GM21360 (cell line): ENCODE measurements at regions not wholly inside any gene's neighbourhood (a gene's known extent, or its start where the extent isn't known, plus 50 kb on each side); places are given as distances from the start of the nearest gene placed in this dataset.

Experiments
- ATAC-seq: cut with Tn5 transposase; IDR thresholded peaks from one replicate; pipeline ENCODE4 v1.9.1; 2021; ENCODE audit warnings: mild to moderate bottlenecking, moderate library complexity; ENCODE audit not compliant: unreplicated experiment

DNA sequence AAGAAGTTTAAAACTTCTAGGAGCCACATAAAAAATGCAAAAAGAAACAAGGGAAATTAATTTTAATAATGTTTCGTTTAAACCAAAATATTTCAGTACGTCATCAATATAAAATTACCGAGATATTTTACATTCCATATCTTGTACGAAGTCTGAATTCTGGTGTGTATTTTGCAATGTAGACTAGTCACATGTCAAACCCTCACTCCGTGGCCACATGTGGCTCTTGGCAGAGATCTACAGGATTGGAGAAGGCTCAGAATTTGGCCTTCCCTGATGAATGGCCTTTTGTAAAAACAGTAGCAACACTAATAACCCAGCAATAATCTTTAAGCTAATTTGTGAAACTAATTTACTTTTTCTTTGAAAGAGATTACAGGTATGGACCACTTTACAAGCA lies 217.1 kb downstream of the PRL start:
- no peak for ATAC-seq

DNA sequence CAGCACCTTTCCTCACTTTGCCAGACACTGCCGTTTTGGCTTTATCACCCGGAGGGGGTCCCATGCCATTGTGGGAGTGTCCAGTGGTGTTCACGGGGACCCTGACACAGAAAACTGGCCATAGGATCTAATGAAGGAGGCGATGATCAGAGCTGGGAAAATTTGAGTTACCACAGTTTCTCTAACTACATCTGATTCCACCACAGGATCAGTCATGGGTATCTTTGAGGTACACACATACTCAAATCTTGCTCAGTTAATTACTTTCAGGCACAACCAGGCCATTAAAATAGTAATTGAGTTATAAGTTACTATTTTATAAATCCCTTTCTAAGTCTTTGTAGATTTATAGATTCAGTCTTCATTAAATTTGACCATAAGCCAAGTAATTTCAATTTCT lies 215.1 kb downstream of the PRL start:
- no peak for ATAC-seq

DNA sequence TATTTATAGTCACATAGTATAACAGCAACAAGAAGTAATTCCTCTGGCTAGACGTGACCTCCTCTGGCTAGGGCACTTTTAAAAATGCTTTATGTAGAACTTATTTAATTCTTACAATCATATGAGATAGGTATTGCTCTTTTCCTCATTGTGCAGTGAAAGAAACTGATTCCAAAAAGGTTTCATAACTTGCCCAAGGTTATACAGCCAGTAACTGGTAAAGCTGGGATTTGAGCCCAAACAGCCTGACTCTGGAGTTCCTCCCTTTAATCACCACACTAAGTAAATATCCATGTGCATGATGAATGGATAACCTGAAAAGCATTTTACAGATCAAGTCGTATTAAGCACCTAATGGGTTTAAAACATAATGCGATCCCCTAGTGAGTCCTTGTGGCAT lies 214.6 kb downstream of the PRL start:
- ATAC-seq, result no peak

DNA sequence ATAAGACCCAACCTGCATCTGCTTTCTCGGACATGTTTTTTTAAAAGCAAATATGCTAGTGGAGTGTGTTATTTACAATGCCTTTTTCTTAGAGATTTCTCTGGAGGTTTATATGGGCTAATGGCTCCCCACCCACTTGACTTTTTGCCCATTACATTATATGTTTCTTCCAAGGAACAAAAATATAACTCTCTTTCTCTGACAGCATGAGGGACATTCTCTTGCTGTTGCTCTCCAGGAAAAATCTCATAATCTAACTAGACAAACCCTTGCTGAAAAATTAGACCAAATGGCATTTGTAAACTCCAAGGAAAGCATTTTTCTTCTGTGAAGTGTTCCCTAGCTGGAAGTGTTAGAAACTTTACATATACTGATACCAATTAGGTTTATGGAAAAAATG lies 213.7 kb downstream of the PRL start:
- ATAC-seq, result no peak

DNA sequence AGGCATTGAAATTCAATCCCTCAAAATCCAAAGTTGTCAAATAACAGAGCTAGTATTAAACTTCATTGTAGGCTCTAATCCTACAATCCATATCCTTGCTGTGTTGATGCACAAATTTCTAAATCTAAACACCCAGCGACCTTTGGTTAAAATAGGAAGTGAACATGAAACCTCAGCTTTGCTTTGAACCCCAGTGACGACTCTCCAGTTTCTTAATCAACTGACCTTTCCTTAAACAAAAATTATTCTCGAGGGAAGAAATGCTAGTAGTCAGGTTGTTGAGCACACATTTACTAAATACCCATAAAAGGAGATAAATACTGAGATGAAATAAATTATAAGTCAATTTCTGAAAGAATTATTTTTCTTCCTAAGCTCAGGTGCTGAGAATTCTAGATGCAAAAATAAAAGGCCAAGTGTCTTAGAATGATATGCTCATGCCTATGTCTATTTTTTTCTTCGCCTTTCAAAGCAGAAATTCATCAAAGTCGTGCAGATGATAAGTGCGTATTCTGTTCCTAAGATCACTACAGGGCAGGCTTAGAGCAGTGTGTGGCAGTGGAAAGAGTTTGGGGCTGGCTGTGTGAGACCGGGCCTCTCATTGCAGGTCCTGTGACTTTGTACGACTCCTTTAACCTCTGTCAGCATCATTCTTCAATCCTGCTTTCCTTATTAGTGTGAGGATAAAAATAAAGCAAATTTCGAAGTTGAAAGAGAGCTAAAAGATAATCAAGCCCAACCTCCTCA lies 208.7 kb downstream of the PRL start:
- no peak for ATAC-seq

DNA sequence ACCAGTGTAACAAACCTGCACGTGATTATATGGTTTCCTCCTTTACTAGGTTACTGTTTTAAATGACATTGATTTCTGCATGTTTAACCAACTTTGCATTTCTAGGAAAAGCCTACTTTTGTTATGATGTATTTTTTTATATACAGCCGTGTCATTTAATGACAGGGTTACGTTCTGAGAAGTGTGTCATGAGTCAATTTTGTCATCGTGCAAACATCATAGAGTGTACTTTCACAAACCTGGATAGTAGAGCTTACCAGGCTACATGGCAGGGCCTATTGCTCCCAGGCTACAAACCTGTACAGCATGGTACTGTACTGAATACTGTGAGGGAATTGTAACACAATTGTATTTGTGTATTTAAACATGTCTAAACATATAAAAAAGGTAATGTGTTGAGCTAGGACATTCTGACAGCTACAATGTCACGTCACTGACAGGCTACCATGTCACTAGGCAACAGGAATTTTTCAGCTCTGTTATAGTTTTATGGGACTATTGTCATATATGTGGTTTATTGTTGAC lies 205.3 kb downstream of the PRL start:
- no peak for ATAC-seq

DNA sequence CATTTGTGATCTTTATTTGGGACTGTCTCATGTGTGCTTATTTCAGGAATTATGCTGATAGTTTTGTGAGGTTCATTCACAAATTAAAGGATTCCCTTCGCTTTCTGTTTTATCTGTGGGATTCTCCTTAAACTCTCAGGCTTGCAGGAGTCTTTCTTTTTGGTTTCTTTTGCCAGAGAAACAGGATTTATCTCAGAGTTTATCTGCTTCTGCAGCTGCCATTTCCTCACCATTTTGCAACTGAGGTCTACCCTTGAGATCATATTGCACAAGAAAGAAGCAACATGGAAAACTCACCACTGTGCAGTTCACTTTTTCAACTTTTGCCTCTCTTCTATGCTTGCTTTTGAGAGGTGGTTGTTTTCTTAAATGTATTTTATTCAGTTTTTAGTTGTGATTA lies 201.0 kb downstream of the PRL start:
- no peak for ATAC-seq

DNA sequence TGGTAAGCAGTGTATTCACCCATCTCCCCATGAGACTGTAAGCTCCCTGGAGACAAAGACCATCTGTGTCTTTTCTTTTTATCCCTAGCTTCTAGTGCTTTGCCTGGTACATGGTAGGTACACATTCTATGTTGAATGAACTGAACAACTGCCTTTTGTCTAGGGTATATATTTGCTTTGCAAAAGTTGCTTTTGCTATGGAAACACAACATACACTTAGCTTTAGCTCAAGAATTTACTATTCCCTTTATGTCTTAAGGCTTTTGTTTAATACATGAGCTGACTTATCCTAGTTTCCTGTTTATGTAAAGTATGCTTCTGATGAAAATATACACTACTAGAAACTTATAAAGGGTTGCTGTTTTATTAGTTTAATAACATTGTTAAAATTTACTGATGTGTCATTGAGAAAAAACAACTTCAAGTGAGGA lies 198.2 kb downstream of the PRL start:
- ATAC-seq, result no peak

DNA sequence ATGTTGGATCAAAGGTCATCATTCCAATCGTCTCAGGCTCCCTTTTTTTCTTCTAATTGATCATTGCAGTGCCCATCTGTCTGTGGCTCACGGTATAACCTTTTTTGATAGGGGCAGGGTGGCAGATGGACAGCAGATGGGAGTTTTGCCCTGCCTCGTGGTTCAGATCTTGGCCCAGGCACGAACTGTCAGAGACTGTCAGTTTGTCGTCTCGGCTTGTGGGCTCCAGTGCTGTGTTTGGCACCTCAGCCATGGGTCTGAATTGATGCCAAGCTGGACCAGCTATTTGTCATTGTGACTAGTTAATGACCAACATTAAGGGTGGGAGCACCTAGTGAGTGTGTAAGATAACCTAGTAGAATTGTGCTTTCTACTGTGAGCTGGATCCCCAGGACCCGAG lies 197.6 kb downstream of the PRL start:
- no peak for ATAC-seq

DNA sequence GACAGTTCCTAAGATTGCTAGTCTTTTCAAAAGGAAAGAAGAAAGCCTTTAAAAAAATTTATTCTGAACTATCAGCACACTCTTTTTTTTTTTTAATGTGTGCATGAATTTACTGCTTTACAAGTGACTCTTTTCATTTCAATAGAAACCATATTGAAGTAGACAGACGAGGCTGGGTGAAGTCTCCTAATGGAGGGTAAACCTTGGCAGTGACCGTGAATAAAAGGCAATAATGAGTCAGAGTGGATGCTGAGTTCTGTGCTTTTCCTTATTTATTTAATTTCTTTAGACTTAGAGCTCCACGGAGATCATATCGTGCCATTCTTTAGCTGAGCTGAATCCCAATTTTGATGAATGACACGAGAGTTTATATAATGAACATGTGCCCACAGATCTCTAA lies 196.9 kb downstream of the PRL start:
- no peak for ATAC-seq

DNA sequence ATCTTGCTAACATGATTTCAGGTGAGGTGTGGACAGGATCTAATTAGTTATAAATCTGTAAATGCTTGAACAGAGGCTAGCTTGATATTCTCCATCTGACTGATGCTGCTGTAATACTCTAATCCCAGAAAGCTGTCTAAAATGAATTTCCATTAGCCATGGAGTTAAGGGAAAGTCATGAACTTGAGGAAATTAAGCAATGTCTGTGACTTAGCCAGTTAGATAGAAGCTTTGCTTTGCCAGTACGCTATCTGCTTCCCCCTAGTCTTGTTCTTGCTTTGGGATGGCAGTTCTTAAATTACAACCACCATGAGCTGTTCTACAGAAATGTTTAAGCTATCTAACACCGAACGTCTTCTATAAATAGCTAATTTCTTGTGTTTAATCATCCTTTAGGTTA lies 195.7 kb downstream of the PRL start:
- ATAC-seq, result no peak

DNA sequence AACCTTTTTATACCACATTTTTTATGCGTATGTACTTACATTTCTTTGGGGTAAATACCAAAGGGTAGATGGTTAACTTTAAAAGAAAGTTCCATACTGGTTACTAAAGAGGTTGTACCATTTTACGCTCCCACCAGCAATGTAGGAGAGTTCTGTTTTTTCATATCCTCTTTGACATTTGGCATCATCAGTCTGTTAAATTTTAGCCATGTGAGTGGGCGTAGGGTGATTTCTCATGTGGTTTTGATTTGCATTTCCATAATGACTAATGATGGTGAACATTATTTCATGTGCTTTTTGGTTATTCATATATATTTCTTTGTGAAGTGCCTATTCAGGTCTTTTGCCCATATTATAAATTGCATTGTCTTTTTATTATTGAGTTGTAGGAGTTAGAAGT lies 194.2 kb downstream of the PRL start:
- peak; percentile 67 for ATAC-seq

DNA sequence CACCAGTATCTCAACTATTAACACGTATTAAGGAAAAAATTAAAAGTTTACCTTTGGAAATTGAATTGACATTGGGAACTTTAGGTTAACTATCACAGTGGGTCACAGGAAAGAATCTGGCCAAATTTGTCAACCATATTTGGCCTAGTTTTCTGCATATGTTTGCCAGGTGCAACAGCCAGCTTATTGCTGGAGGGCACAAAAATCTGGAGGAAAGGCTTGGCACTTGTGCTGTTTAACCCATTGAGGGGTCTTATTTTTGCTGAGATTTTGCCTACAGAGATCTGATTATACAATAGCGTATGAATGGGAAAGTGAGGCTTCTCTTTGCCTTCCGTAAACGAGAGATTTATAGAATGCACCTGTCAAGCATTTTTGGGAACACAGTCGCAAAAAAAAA lies 190.4 kb downstream of the PRL start:
- no peak for ATAC-seq

DNA sequence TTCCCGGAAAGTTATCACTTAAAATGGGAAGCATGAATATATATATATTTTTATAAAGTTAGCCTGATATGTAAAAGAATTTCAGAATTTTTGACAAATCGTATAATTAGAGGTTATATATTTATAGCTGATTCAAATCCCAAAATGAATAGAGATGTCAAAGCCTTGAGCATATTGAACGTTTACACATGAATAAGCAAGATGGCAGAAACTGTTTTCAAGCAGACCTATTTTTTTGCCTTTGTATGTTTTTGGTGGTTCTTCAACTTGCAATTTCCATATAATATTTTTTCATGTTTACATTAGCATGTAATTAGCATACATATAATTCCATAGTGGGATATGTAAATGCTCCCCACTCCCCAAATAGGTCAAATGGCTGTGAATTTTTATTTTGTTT lies 189.9 kb downstream of the PRL start:
- no peak for ATAC-seq

DNA sequence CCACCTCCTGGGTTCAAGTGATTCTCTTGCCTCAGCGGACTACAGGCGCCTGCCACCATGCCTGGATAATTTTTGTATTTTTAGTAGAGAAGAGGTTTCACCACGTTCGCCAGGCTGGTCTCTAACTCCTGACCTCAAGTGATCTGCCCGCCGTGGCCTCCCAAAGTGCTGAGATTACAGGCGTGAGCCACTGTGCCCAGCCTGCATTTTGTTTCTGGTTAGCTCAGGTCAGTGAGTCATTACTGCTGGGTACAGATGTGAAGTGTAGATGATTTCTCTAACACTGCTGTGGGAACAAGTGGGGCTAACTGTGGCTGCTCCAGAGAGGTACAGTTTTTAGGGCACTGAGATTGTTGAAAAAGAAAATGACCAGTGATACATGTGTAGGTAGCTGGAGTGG lies 188.6 kb downstream of the PRL start:
- ATAC-seq, result no peak

DNA sequence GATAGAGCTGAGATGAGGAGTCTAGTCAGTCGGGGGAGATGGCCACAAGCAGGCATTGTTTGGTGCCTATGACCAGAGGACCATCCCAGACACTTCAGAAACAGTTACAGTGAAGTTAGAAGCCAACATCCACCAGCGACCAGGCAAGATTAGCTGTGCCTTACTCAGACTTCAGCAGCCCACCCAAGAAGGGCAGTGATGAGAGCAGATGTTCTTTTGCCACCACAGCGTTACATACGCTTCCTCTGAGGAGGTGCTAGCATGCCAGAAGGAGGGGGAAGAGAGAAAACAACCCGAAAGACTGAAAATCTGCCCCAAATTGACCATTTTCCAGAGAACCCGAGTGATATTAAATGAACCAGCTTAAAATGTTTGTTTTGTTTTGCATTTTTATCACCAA lies 186.8 kb downstream of the PRL start:
- ATAC-seq, result no peak

DNA sequence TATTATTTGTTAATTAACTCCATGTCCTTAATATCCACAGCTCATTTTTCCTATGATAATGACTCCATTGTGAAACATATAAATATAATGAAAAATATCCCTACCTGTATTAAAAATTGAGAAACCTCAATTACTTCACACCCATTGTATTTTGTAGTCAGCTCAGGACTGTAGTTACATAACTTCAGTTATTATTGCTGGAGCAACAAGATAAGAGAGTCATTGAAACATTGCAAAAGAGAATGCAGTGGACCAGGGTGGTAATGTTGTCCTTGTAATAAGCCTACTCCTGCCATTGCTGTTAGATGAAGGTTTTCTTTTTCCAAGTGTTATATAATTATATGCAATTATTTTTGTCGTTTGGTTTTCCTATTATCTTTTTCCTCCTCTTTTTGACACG lies 184.4 kb downstream of the PRL start:
- ATAC-seq, result no peak

DNA sequence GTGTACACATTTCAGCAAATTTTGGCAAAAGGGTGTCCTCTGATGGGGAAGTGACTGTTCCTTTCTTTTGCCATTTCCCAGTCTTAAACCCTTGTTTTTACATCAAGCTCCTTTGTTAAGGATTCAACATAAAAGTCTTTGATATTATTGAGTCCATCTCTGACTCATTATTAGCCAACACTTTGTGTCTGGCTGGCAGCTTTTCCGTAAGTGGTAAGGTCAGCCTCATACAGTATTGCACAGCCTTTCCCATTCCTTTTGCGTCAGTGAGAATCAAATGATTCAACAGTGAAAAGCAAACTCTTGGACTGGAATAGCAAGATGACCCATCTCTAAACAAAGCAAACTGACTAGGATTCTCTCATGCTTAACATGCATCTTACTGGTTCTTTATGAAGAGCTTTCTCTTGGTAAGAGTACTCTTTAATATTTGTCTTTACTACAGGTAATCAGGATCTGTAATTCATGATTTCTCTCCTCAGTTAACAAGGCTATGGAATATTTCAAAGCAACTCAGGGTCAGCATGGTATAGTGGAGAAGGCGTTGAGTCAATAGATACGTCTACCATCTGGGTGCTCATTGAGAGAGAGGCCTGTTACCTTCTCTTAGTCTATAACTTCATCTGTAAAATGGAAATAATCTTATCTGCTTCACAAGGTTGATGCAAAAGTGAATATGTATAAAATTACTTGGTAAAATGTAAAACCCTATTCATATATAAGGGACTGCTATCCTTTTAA lies 183.6 kb downstream of the PRL start:
- ATAC-seq, result no peak

DNA sequence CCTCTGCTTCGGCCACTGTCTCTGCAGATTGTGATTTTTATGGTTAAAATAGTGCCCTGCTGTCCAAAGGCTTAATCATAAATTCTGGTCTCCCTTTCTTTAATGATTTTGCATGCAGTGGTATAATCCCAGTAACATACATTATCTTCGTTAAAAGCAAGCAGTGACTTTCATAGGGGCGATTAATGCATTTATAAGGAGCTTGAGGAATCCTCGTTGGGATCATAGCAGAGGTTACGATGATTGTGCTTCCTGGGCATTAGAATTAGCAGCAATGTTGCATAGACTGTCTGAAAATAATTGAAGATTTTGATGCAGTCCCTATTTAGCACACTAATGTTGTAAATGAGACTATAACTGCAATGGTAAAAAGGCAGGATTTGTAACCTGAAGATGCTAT lies 181.3 kb downstream of the PRL start:
- ATAC-seq, result no peak

DNA sequence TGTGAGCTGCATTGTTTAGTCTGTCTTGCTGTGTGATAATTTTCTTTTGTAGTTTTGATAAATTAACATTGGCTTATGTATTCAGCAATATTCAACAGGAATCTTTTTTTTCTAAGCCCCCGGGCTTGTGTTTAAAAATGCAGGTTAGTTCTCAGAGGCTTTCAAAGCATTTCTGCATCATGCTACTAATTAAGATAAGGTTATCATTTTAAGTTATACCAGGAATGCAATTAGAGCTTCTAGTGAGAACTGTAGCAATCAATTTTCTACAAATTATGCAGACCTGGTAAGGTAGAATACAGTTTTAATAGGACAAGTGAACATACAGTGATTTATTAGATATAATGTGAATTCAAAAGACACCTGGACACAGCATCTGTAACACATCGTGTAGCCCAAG lies 179.2 kb downstream of the PRL start:
- no peak for ATAC-seq

DNA sequence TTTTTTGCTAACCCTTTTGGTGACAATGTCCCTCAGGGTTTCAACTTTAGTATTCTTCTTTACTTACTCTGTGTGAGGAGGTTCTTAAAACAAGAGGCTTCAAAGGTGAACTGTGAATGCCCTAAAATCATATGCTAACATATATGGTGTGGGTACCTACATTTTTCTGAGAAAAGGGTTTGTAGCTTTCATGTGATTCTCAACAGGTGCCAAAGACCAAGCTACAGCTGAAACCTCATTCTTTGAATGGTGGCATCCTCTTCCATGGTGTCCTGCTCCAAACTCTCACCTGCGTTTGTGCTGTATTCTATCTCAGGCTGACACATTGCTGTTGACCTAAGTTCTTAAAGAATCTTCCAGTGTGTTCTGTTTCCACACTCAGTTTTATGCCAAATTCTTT lies 177.3 kb downstream of the PRL start:
- no peak for ATAC-seq

DNA sequence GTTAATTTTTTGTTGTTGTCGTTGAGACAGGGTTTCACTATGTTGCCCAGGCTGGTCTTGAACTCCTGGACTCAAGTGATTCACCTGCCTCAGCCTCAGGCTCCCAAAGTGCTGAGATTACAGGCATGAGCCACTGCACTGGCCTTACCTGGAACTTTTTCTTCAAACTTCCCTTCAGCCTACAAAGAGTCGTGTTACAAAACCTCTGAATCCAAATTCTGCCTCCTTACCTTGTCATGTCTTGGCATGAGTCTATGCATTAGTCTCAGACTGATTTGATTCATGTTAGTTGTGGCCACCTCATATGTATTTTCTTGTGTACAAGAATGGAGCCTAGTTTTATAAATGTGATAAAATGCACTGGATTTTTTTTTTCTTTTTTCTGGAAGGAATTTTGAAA lies 172.1 kb downstream of the PRL start:
- no peak for ATAC-seq
